ENCODE measurements at regions not wholly inside any gene's neighbourhood (a gene's known extent, or its start where the extent isn't known, plus 50 kb on each side); places are given as distances from the start of the nearest gene placed in this dataset.

DNA sequence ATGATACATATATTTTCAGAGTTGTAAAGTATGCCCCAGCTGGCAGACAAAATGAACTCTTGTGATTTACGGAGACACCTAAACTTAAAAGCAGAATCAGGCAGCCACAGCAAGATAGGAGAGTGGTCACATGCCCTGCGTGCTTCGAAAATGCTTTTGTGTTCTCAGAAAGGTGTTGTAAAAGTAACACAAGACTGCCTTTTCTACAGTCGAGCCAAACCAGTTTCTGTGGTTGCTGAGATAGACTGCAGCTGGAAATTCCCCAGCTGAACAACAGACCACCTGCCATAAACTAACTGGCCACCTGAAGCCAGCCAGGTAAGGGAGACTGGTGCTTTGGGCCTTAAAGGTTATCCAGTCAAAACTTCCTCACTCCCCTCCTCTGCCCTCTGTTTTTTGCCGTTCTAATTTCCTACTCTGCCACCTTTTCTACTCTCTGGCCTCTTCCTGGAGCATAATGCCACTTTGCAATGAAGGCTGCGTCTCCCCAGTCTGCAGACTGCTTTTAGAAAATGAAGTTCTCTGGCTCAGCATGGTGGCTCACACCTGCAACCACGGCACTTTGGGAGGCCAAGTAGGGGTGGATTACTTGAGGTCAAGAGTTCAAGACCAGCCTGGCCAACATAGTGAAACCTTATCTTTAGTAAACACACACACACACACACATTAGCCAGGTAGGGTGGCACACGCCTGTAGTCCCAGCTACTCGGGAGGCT is 381.2 kb upstream of the SLITRK1 start:
- TF ChIP-seq, protein P1, sequence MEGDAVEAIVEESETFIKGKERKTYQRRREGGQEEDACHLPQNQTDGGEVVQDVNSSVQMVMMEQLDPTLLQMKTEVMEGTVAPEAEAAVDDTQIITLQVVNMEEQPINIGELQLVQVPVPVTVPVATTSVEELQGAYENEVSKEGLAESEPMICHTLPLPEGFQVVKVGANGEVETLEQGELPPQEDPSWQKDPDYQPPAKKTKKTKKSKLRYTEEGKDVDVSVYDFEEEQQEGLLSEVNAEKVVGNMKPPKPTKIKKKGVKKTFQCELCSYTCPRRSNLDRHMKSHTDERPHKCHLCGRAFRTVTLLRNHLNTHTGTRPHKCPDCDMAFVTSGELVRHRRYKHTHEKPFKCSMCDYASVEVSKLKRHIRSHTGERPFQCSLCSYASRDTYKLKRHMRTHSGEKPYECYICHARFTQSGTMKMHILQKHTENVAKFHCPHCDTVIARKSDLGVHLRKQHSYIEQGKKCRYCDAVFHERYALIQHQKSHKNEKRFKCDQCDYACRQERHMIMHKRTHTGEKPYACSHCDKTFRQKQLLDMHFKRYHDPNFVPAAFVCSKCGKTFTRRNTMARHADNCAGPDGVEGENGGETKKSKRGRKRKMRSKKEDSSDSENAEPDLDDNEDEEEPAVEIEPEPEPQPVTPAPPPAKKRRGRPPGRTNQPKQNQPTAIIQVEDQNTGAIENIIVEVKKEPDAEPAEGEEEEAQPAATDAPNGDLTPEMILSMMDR (IDR thresholded peaks at IDR 0.05), result no peak
- TF ChIP-seq EP300 (IDR thresholded peaks at IDR 0.05), result no peak
- TF ChIP-seq POLR2A (IDR thresholded peaks at IDR 0.05), result no peak

Measured in tibial nerve (tissue), 4 donors.